ENCODE measurements at regions not wholly inside any gene's neighbourhood (a gene's known extent, or its start where the extent isn't known, plus 50 kb on each side); places are given as distances from the start of the nearest gene placed in this dataset.

DNA sequence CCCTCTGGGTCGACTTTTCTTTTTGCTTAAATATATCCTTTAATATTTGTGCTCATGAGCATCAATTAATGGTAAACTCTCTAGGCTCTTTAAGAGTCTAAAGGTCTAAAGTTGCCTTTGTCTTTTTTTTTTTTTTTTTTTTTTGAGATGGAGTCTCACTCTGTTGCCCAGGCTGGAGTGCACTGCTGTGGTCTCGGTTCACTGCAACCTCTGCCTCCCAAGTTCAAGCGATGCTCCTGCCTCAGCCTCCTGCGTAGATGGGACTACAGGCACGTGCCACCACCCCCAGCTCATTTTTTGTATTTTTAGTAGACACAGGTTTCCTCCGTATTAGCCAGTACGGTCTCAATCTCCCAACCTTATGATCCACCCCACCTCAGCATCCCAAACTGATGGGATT, 122.0 kb upstream of the TMEM170B start:
- H3K27ac Mint-ChIP-seq = peak overlapping the region; percentile 10
- H3K4me1 Mint-ChIP-seq = peaks cover 41% of the 10 kb centered on the region
- H3K27me3 Mint-ChIP-seq = no peaks in the 10 kb centered on the region
- no peak overlapping the region for H3K4me3 Mint-ChIP-seq
- intact Hi-C loops (cut with micrococcal nuclease) = no loop called here
- DNase-seq = no peak
- peaks cover 3% of the 10 kb centered on the region for H3K9me3 Mint-ChIP-seq
- H3K36me3 Mint-ChIP-seq (ENCODE audit: low read depth) = no peaks in the 10 kb centered on the region

DNA sequence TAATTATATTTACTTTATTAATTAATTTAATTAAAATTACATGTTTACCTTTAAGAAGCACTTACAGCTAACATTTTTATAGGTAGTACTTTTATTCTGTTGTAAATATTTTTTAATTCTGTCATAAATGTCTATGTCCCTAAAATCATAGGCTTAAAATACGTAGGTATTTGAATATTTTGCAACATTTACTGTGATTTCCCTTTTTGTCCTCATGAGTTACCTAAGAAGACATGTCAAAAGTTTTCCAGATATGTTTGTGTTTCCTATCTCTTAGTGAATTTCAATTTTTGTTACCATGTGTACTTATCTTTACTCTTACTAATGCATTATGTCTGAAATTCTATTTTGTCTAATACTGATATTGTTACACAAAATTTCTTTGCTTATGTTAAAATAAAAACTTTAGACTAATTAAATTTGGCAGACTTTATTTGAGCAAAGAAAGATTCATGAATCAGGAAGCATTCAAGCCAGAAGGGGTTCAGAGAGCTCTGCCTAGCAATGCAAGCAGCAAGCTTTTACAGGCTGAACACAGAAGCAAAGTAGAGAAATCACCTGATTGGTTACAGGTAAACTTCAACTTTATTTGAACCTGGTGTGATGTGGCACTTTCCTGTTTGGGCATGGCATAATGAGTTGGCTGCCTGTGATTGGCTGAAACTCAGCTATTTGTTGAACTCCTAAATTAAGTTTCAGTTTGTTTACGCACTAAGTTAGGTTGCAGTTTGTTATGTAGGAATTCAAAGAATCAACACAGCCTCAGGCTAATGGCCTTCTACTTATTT, 123.2 kb upstream of the TMEM170B start:
- Mint-ChIP-seq H3K36me3 (ENCODE audit: low read depth) (no peaks in the 10 kb centered on the region), H3K27ac (peak overlapping the region; percentile 41), H3K27me3 (no peaks in the 10 kb centered on the region), H3K9me3 (peaks cover 4% of the 10 kb centered on the region), H3K4me1 (peaks cover 44% of the 10 kb centered on the region), H3K4me3 (no peak overlapping the region)
- peak; percentile 78 for DNase-seq
- intact Hi-C loops (cut with micrococcal nuclease) = loop anchor here (5.0 kb wide), 3 partner anchors 137 to 577 kb away; partner anchors contain the start of gene MAK

DNA sequence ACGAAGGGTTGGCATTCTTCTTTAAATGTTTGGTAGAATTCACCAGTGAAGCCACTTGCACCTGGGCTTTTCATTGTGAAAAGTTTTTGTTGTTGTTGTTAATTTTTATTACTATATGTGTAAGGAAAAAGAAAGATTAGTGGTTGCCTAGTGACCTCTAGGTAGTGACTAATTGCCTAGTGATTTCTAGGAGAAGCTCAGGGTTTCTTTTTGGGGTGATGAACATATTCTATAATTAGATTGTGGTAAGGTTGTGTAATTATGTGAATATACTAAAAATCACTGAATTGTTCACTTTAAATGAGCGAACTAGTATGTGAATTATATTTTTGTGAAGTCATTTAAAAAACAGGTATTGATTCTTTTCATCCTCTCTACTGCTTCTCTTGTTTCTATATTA, 123.8 kb upstream of the TMEM170B start:
- no peak for DNase-seq
- H3K27me3 Mint-ChIP-seq = no peaks in the 10 kb centered on the region
- H3K36me3 Mint-ChIP-seq (ENCODE audit: low read depth) = no peaks in the 10 kb centered on the region
- peak overlapping the region; percentile 54 for H3K4me3 Mint-ChIP-seq
- peaks cover 8% of the 10 kb centered on the region for H3K9me3 Mint-ChIP-seq
- peaks cover 48% of the 10 kb centered on the region for H3K4me1 Mint-ChIP-seq
- intact Hi-C loops (cut with micrococcal nuclease) = loop anchor here (1.0 to 5.0 kb wide), 10 partner anchors 10 to 576 kb away; partner anchors contain the start of genes MAK and NEDD9
- peak overlapping the region; percentile 90 for H3K27ac Mint-ChIP-seq

DNA sequence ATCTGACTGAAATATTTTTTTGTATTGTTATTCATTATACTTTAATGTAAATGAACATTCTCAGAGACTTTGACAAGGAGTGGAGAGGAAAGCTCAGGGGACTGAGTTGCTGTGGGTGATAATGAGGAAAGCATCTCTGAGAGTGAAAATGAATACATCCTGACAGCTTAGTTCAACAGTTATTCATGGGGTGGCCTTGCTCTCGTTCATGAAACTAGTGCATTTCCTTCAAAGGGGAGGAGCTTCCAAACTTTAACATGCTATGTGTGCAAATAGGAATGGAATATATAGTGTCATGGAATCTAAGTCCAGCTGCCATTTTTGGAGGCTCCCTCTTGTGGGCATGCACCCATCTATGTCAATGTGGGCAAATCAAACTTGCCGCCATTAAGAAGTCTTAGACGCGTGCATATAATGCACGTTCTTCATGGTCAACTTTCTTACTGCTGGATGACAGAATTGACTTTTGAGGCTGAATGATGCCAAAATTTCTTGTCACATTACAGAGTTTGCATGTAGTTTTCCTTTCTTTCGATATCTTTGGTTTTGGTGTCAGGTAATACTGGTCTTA, 124.3 kb upstream of the TMEM170B start:
- peak; percentile 68 for DNase-seq
- Mint-ChIP-seq H3K4me3 (peak overlapping the region; percentile 54), H3K27me3 (no peaks in the 10 kb centered on the region), H3K36me3 (ENCODE audit: low read depth) (no peaks in the 10 kb centered on the region), H3K9me3 (peaks cover 8% of the 10 kb centered on the region), H3K27ac (peak overlapping the region; percentile 90), H3K4me1 (peaks cover 48% of the 10 kb centered on the region)
- intact Hi-C loops (cut with micrococcal nuclease) = loop anchor here (1.0 to 5.0 kb wide), 10 partner anchors 10 to 576 kb away; partner anchors contain the start of genes MAK and NEDD9

DNA sequence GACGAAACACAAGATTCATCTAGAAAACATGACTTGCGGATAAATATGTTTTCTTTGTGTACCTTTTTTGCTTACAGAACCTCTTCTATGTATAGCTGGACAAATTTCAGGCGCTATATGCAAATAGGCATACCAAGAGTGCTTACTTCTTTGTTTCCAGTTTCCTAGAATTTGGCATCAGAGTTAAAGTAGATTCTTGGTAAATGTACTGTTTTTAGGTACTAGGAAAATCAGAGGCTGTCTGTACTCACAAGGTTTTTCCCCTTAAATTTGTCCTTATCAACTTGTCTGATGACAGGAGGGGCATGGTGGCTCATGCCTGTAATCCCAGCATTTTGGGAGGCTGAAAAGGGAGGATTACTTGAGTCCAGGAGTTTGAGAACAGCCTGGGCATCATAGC, 124.9 kb upstream of the TMEM170B start:
- Mint-ChIP-seq H3K4me1 (peaks cover 48% of the 10 kb centered on the region), H3K4me3 (no peak overlapping the region), H3K27ac (peak overlapping the region; percentile 90), H3K27me3 (no peaks in the 10 kb centered on the region), H3K36me3 (ENCODE audit: low read depth) (no peaks in the 10 kb centered on the region), H3K9me3 (peaks cover 9% of the 10 kb centered on the region)
- intact Hi-C loops (cut with micrococcal nuclease) = loop anchor here (1.0 to 5.0 kb wide), 10 partner anchors 11 to 575 kb away; partner anchors contain the start of genes MAK and NEDD9
- DNase-seq = no peak

DNA sequence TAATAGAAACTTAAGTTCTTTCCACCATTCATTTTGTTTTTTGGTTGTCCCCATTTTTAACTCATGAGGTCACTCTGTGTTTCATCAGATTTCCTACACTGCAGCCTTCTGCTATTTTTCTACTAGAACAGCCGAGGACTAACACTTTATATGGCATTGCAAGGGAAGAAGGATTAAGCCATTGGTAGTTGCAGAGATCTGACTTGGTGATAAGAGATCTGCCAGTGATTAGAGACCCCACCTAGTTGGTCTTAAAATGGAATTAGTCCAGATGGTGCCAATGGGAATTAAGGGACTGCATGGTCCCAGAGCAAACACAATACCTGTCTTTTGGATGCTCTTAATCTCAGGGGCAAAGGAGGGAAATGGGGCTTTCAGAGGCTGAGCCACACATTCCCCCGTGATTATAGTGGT, 125.5 kb upstream of the TMEM170B start:
- no peaks in the 10 kb centered on the region for H3K36me3 Mint-ChIP-seq (ENCODE audit: low read depth)
- H3K4me3 Mint-ChIP-seq = peak overlapping the region; percentile 33
- peaks cover 48% of the 10 kb centered on the region for H3K4me1 Mint-ChIP-seq
- intact Hi-C loops (cut with micrococcal nuclease) = loop anchor here (2.0 to 5.0 kb wide), 5 partner anchors 87 to 575 kb away; partner anchors contain the start of genes MAK and NEDD9
- H3K27ac Mint-ChIP-seq = peak overlapping the region; percentile 90
- H3K27me3 Mint-ChIP-seq = no peaks in the 10 kb centered on the region
- H3K9me3 Mint-ChIP-seq = peaks cover 13% of the 10 kb centered on the region
- no peak for DNase-seq

DNA sequence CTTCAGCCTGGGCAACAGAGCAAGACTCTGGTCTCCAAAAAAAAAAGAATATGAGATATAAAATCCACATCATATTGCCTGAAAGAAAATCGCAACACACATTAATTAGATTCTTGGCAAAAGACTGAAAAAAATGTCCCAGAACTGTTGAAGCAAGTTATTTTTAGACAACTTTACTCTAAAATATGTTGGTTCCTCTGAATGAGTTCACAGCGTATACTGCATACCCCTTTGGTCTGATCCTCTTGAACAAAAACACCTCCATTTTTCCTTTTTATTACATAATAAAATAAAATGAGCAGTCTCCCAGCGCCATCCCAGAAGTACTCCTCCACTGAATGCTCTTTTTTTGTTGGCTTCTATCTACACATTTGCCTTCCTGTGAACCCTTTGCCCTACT, 126.0 kb upstream of the TMEM170B start:
- intact Hi-C loops (cut with micrococcal nuclease) = loop anchor here (5.0 kb wide), 3 partner anchors 134 to 574 kb away; partner anchors contain the start of gene MAK
- Mint-ChIP-seq H3K4me1 (peaks cover 48% of the 10 kb centered on the region), H3K36me3 (ENCODE audit: low read depth) (no peaks in the 10 kb centered on the region), H3K27me3 (no peaks in the 10 kb centered on the region), H3K27ac (peak overlapping the region; percentile 90), H3K9me3 (peaks cover 17% of the 10 kb centered on the region), H3K4me3 (peak overlapping the region; percentile 33)
- no peak for DNase-seq

DNA sequence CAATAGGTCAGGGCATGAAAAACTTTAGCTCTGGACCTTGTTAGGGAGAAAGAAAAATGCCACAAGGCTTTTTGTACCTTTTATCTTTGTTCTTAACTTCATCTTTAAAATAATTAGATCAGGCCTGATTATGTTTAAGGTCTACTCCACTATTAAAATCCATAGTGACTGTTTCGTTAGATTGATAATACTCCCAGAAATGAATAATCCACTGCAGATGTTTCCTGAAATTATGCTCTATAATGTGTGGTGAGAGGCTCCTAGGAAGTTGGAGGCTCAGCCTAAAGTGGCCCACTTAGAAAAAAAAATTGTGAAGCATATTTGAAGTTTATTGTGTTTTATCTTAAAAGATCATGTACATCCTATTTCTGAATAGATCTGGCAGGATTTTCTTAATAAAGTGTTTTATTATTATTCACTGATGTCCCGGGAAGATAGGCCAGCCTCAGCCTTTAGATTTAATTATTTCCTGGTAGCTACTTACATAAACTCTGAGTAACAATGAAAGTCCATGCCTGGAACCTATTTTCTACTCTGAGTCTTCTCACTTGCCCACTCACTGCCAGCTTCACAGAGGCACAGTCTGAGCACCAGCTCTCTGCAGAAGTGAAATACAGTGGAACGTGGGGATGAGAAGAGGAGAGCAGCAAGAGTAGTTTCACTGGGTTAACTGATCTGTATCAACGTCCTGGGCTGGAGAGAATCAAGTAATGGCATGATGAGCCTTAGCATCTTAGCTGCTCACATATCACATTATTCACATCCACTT, 126.8 kb upstream of the TMEM170B start:
- DNase-seq = no peak
- H3K4me1 Mint-ChIP-seq = peaks cover 41% of the 10 kb centered on the region
- H3K27ac Mint-ChIP-seq = peak overlapping the region; percentile 52
- H3K9me3 Mint-ChIP-seq = peaks cover 14% of the 10 kb centered on the region
- H3K36me3 Mint-ChIP-seq (ENCODE audit: low read depth) = no peaks in the 10 kb centered on the region
- intact Hi-C loops (cut with micrococcal nuclease) = loop anchor here (5.0 kb wide), 3 partner anchors 133 to 573 kb away; partner anchors contain the start of gene MAK
- H3K4me3 Mint-ChIP-seq = no peak overlapping the region
- no peaks in the 10 kb centered on the region for H3K27me3 Mint-ChIP-seq

DNA sequence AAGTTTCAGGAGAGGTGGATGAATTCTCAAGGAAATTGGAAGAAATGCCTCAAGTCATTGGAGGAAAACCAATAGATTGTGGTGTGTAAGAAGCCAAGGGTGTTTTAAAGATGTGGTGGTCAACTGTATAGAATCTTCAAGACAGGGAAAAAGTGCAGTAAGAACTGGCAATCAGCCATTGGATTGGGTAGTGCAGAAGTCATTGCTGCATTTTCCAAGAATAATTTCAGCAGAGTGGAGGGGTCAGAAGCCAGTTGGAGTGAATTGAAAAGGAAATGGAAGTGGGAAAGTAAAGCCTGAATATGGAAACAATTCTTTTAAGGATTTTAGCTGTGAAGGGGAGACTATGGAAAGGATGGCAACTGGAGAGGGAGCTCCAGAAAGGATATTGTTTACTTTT, 128.2 kb upstream of the TMEM170B start:
- peaks cover 34% of the 10 kb centered on the region for H3K4me1 Mint-ChIP-seq
- intact Hi-C loops (cut with micrococcal nuclease) = no loop called here
- no peaks in the 10 kb centered on the region for H3K36me3 Mint-ChIP-seq (ENCODE audit: low read depth)
- no peak overlapping the region for H3K4me3 Mint-ChIP-seq
- DNase-seq = no peak
- no peaks in the 10 kb centered on the region for H3K27me3 Mint-ChIP-seq
- no peak overlapping the region for H3K27ac Mint-ChIP-seq
- peaks cover 14% of the 10 kb centered on the region for H3K9me3 Mint-ChIP-seq

DNA sequence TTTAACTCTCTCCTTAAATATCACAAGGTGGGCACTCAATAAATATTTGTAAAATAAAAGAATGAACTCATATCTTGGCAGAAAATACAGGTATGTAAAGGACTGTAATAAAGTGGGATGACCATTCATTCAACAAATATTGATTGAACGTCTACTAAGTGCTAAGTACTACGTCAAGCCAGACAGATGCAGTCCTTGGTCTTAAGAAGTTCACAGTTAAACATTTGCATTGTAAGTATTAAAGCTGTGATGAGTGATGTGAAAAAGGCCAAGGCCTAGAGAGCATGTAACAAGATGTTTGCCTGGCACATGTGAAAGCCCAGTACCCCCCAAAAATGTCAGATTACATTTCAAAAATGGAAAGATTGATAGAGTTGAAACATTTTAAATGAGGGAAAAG, 130.1 kb upstream of the TMEM170B start:
- Mint-ChIP-seq H3K4me3 (no peak overlapping the region), H3K27me3 (no peaks in the 10 kb centered on the region), H3K27ac (no peak overlapping the region)

DNA sequence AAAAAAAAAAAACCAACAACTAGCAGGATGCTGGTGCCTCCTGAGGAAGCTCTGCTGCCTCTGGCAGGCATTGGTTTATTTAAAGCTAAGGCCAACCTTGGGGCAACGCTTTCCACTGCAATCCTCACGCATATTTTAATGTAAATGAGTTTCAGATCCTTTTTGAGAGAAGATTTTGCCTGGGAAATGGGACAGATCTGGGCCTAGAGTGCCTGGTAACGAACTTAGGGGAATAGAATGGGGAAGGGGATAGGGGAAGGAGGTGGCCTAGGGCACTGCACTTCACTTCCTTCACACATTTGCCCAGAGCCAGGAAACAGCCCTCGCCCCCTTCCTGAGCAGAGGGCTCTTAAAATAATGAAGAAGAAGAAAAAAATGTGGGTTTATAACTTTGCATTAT, 132.7 kb upstream of the TMEM170B start:
- intact Hi-C loops (cut with micrococcal nuclease) = no loop called here
- DNase-seq = no peak
- H3K36me3 Mint-ChIP-seq (ENCODE audit: low read depth) = no peaks in the 10 kb centered on the region
- H3K4me1 Mint-ChIP-seq = peaks cover 7% of the 10 kb centered on the region
- H3K27me3 Mint-ChIP-seq = no peaks in the 10 kb centered on the region
- H3K27ac Mint-ChIP-seq = no peak overlapping the region
- H3K9me3 Mint-ChIP-seq = peaks cover 14% of the 10 kb centered on the region
- H3K4me3 Mint-ChIP-seq = no peak overlapping the region

More for the DNA sequence above, 130.1 kb upstream of the TMEM170B start:
- Mint-ChIP-seq H3K9me3 (peaks cover 14% of the 10 kb centered on the region), H3K4me1 (peaks cover 20% of the 10 kb centered on the region), H3K36me3 (ENCODE audit: low read depth) (no peaks in the 10 kb centered on the region)
- no peak for DNase-seq
- intact Hi-C loops (cut with micrococcal nuclease) = no loop called here

DNA sequence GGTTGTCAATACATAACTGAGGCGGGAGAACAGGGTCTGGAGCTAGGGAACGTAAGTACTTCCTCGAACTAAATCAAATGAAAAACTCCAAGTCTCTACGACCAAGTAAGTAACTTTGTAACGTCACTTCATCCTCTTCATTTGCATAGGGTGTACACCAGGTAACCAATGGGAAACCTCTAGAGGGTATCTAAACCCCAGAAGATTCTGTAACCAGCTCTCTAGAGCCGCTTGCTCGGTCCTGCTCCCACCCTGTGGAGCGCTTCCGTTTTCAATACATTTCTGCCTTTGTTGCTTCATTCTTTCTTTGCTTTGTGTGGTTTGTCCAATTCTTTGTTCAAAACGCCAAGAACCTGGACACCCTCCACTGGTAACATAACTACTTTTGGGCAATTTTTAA, 133.5 kb upstream of the TMEM170B start:
- no peak for DNase-seq
- Mint-ChIP-seq H3K36me3 (ENCODE audit: low read depth) (no peaks in the 10 kb centered on the region), H3K27ac (no peak overlapping the region), H3K4me1 (peaks cover 3% of the 10 kb centered on the region), H3K27me3 (no peaks in the 10 kb centered on the region), H3K9me3 (peaks cover 9% of the 10 kb centered on the region), H3K4me3 (no peak overlapping the region)
- intact Hi-C loops (cut with micrococcal nuclease) = no loop called here

DNA sequence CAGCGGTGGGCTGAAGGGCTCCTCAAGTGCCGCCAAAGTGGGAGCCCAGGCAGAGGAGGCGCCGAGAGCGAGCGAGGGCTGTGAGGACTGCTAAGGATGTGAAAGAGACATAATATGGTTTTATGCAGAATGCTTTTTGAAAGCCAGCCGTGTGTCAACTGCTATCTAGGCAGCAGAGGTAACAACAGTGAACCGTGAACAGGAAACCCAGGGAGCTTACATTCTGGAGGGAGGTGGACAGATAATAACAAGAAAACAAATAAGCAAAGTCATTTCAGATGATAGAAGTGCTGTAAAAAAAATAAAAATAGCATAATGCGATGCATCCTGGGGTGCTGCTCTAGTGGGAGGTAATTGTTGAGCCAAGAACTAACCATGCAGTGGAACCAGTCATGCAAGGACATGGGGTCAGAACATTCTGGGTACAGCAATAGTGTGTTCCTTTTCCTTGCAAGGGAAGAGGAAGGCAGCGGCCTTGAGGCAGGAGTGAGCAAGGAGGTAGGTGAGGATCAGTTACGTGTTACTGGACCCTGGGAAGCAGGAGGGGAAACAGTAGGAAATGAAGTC, 134.4 kb upstream of the TMEM170B start:
- Mint-ChIP-seq H3K4me1 (peaks cover 2% of the 10 kb centered on the region), H3K27ac (no peak overlapping the region), H3K36me3 (ENCODE audit: low read depth) (no peaks in the 10 kb centered on the region), H3K9me3 (peaks cover 9% of the 10 kb centered on the region), H3K4me3 (no peak overlapping the region), H3K27me3 (no peaks in the 10 kb centered on the region)
- DNase-seq = no peak
- intact Hi-C loops (cut with micrococcal nuclease) = no loop called here
